Loucy (cell line): ENCODE measurements at regions not wholly inside any gene's neighbourhood (a gene's known extent, or its start where the extent isn't known, plus 50 kb on each side); places are given as distances from the start of the nearest gene placed in this dataset.

ENCODE experiments used
- H2AFZ ChIP-seq: fragments of 200-600 bp; sonication (generic); 2 replicates; pipeline ENCODE4 v1.6.0; 2016; ENCODE audit warnings: antibody characterized with exemption, mild to moderate bottlenecking, low read length, moderate library complexity
- H3F3A ChIP-seq: fragments of 200-600 bp; 2 replicates; pipeline ENCODE4 v1.6.0; 2016; ENCODE audit warnings: antibody characterized with exemption, low read depth, mild to moderate bottlenecking
- H3K27me3 ChIP-seq: fragments of 200-600 bp; sonication (generic); 2 replicates; pipeline ENCODE4 v1.6.1; 2014; ENCODE audit warnings: low read length, mild to moderate bottlenecking; ENCODE audit not compliant: insufficient read depth, poor library complexity, severe bottlenecking
- H3K36me3 ChIP-seq: fragments of 200-600 bp; sonication (generic); 2 replicates; pipeline ENCODE4 v1.6.1; 2016; ENCODE audit warnings: low read length; ENCODE audit not compliant: insufficient read depth
- H3K4me1 ChIP-seq: fragments of 200-600 bp; sonication (generic); 2 replicates; pipeline ENCODE4 v1.5.1; 2014; ENCODE audit warnings: low read length, mild to moderate bottlenecking; ENCODE audit not compliant: insufficient read depth, poor library complexity, severe bottlenecking
- H3K4me2 ChIP-seq: fragments of 200-600 bp; sonication (generic); 2 replicates; pipeline ENCODE4 v1.6.0; 2014; ENCODE audit warnings: antibody characterized with exemption, low read length, low read depth, mild to moderate bottlenecking; ENCODE audit not compliant: poor library complexity, severe bottlenecking
- H3K4me3 ChIP-seq: fragments of 200-600 bp; sonication (generic); 2 replicates; pipeline ENCODE4 v1.5.1; 2014; ENCODE audit warnings: low read length, mild to moderate bottlenecking, mixed read lengths; ENCODE audit not compliant: poor library complexity, severe bottlenecking
- H3K79me2 ChIP-seq: fragments of 200-600 bp; sonication (generic); 2 replicates; pipeline ENCODE4 v1.6.1; 2014; ENCODE audit warnings: low read length; ENCODE audit not compliant: insufficient read depth
- H3K9ac ChIP-seq: fragments of 200-600 bp; sonication (generic); 2 replicates; pipeline ENCODE4 v1.6.0; 2014; ENCODE audit warnings: mild to moderate bottlenecking, low read depth, low read length, moderate library complexity; ENCODE audit not compliant: poor library complexity, severe bottlenecking
- H3K9me2 ChIP-seq: fragments of 200-600 bp; sonication (generic); replicated peaks from 2 replicates; pipeline ENCODE4 v1.6.1; 2016; ENCODE audit warnings: low read depth, low read length, mixed read lengths
- H3K9me3 ChIP-seq: fragments of 200-600 bp; sonication (generic); 2 replicates; pipeline ENCODE4 v1.6.1; 2014; ENCODE audit warnings: mild to moderate bottlenecking, antibody characterized with exemption, low read length, low read depth; ENCODE audit not compliant: insufficient read depth
- H4K20me1 ChIP-seq: fragments of 200-600 bp; sonication (generic); 2 replicates; pipeline ENCODE4 v1.6.0; 2014; ENCODE audit warnings: antibody characterized with exemption, low read length, mild to moderate bottlenecking; ENCODE audit not compliant: insufficient read depth, poor library complexity, severe bottlenecking
- CTCF ChIP-seq: fragments of 200-600 bp; sonication (generic); conservative IDR thresholded peaks from 2 replicates; pipeline ENCODE4 v1.5.1; 2014; ENCODE audit warnings: mild to moderate bottlenecking, antibody characterized with exemption, low read length
- EZH2phosphoT487 ChIP-seq: fragments of 200-600 bp; IDR thresholded peaks from 2 replicates; pipeline ENCODE4 v1.6.1; 2018; ENCODE audit warnings: antibody characterized with exemption, mild to moderate bottlenecking, moderate library complexity, borderline replicate concordance

GRCh38 chr10:59060852-59061251 is 115.6 kb upstream of the PHYHIPL start:
- no peaks in the 10 kb centered on the region for H4K20me1 ChIP-seq
- H3K4me1 ChIP-seq = no peaks in the 10 kb centered on the region
- no peaks in the 10 kb centered on the region for H3K27me3 ChIP-seq
- H3K9ac ChIP-seq = no peak overlapping the region
- no peaks in the 10 kb centered on the region for H3K9me2 ChIP-seq
- no peaks in the 10 kb centered on the region for H3K36me3 ChIP-seq
- no peaks in the 10 kb centered on the region for H3K9me3 ChIP-seq
- no peaks in the 10 kb centered on the region for H3K79me2 ChIP-seq
- no peak overlapping the region for H3K4me3 ChIP-seq
- no peak overlapping the region for H3K4me2 ChIP-seq
- H3F3A ChIP-seq = no peaks in the 10 kb centered on the region
- no peak overlapping the region for H2AFZ ChIP-seq
- no peak for TF ChIP-seq CTCF
- TF ChIP-seq EZH2phosphoT487 = no peak

DNA sequence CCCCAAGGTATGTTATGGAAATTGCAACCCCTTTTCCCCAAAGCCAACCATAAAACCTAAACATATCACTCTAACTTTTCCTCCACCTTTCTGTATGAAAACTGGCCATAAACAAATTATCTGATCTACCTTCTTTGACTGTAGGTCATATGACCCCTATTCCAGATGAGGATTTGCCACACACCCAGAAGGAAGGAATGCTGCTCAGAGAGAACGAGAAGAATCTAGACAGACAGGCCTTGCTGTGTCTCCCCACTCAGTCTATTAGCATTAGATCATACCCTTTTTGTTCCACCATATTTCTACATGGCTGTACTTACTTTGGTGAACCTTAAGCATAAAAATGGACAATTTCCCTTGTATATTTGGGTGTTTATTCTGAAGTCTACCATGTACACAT is 113.0 kb upstream of the PHYHIPL start:
- Histone ChIP-seq H3K27me3 (no peaks in the 10 kb centered on the region), H3K79me2 (no peaks in the 10 kb centered on the region)
- TF ChIP-seq EZH2phosphoT487 (no peak), CTCF (no peak)

DNA sequence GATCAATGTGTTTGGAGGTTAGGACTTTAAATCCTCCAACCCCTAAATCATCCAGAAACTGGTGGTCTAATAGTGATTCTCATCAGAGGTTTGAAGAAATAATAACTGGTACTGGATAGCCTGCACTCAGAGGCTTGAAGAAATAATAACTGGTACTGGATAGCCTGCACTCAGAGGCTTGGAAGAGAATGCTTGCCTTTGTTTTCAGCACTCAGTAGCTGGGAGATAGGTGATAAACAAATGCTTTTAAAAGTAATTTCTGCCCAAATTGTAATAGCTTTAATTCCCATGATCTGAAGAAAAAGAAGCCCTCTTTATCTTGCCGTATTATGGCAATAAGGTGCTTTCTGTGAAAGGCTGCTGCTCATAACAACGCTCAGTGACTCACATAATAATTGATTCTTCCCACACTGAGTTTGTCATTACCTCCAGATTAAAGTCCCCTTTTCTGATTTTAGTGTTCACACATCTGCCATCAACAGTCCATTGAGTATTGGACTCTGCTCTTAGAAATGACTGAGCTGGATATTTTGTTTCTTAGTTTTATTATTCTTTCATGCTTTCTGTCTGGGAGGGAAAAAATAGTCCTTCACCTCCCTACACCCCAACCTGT is 112.3 kb upstream of the PHYHIPL start:
- no peak overlapping the region for H3K9ac ChIP-seq
- no peaks in the 10 kb centered on the region for H3K36me3 ChIP-seq
- H2AFZ ChIP-seq = no peak overlapping the region
- H3K4me2 ChIP-seq = no peak overlapping the region
- H3K9me2 ChIP-seq = no peaks in the 10 kb centered on the region
- no peaks in the 10 kb centered on the region for H3K79me2 ChIP-seq
- H3K4me3 ChIP-seq = no peak overlapping the region
- no peaks in the 10 kb centered on the region for H3F3A ChIP-seq
- no peaks in the 10 kb centered on the region for H3K27me3 ChIP-seq
- no peaks in the 10 kb centered on the region for H3K9me3 ChIP-seq
- TF ChIP-seq EZH2phosphoT487 (no peak), CTCF (no peak)
- no peaks in the 10 kb centered on the region for H3K4me1 ChIP-seq
- no peaks in the 10 kb centered on the region for H4K20me1 ChIP-seq

More for the DNA sequence above, 113.0 kb upstream of the PHYHIPL start:
- no peaks in the 10 kb centered on the region for H3K4me1 ChIP-seq
- no peak overlapping the region for H3K9ac ChIP-seq
- H2AFZ ChIP-seq = no peak overlapping the region
- no peak overlapping the region for H3K4me2 ChIP-seq
- no peaks in the 10 kb centered on the region for H3F3A ChIP-seq
- no peaks in the 10 kb centered on the region for H3K9me2 ChIP-seq
- no peaks in the 10 kb centered on the region for H3K9me3 ChIP-seq
- H3K36me3 ChIP-seq = no peaks in the 10 kb centered on the region
- no peaks in the 10 kb centered on the region for H4K20me1 ChIP-seq
- no peak overlapping the region for H3K4me3 ChIP-seq
